Lung microvascular endothelial cell (primary cell): ENCODE measurements at regions not wholly inside any gene's neighbourhood (a gene's known extent, or its start where the extent isn't known, plus 50 kb on each side); places are given as distances from the start of the nearest gene placed in this dataset.

Source experiments
- DNase-seq, 2 donors: peaks; one replicate each; pipeline versions ENCODE4 v3.0.0 to v3.0.0-alpha.2; 2010; ENCODE audit warnings: low read depth in 2 of 2

- no peak for DNase-seq
Observed at GRCh38 chr5:74237571-74238145, 402.9 kb downstream of the ENC1 start.

- DNase-seq = no peak
Observed at GRCh38 chr5:74235552-74235951, 405.0 kb downstream of the ENC1 start.

GRCh38 chr5:74233571-74233970 is 407.0 kb downstream of the ENC1 start:
- no peak for DNase-seq

GRCh38 chr5:74233091-74233490 is 407.4 kb downstream of the ENC1 start:
- DNase-seq = no peak

GRCh38 chr5:74232276-74232675 is 408.3 kb downstream of the ENC1 start:
- no peak for DNase-seq

GRCh38 chr5:74231697-74232096 is 408.8 kb downstream of the ENC1 start:
- no peak for DNase-seq

GRCh38 chr5:74226716-74227485 is 413.6 kb downstream of the ENC1 start:
- no peak for DNase-seq

GRCh38 chr5:74225587-74225986 is 414.9 kb downstream of the ENC1 start:
- no peak for DNase-seq

GRCh38 chr5:74224331-74224730 is 416.2 kb downstream of the ENC1 start:
- no peak for DNase-seq

- DNase-seq = no peak
Observed at GRCh38 chr5:74222806-74223205, 417.7 kb downstream of the ENC1 start.

- no peak for DNase-seq
Observed at GRCh38 chr5:74221413-74221812, 419.1 kb downstream of the ENC1 start.

- no peak for DNase-seq
Observed at GRCh38 chr5:74216012-74216411, 424.5 kb downstream of the ENC1 start.

GRCh38 chr5:74212336-74212735 is 428.2 kb downstream of the ENC1 start:
- peak; percentile 35 to 56 for DNase-seq

- no peak for DNase-seq
Observed at GRCh38 chr5:74209571-74209970, 431.0 kb downstream of the ENC1 start.

GRCh38 chr5:74206579-74207550 is 433.7 kb downstream of the ENC1 start:
- peak; percentile 84 to 89 for DNase-seq

GRCh38 chr5:74205767-74206578 is 434.6 kb downstream of the ENC1 start:
- DNase-seq = no peak

GRCh38 chr5:74201334-74202081 is 439.0 kb downstream of the ENC1 start:
- peak; percentile 26 to 75 for DNase-seq

GRCh38 chr5:74200560-74200959 is 440.0 kb downstream of the ENC1 start:
- DNase-seq = no peak

- DNase-seq = no peak
Observed at GRCh38 chr5:74199436-74200210, 440.9 kb downstream of the ENC1 start.

GRCh38 chr5:74199005-74199404 is 441.5 kb downstream of the ENC1 start:
- DNase-seq = no peak
